HG03565 (cell line): ENCODE measurements at regions not wholly inside any gene's neighbourhood (a gene's known extent, or its start where the extent isn't known, plus 50 kb on each side); places are given as distances from the start of the nearest gene placed in this dataset.

Experiments used
- ATAC-seq: cut with Tn5 transposase; IDR thresholded peaks from one replicate; pipeline ENCODE4 v1.9.1; 2021; ENCODE audit warnings: mild to moderate bottlenecking, moderate library complexity; ENCODE audit not compliant: unreplicated experiment

GRCh38 chr7:119348491-119348890 is 924.5 kb upstream of the KCND2 start:
- ATAC-seq = no peak

GRCh38 chr7:119350334-119350733 is 922.6 kb upstream of the KCND2 start:
- no peak for ATAC-seq

GRCh38 chr7:119351320-119351719 is 921.7 kb upstream of the KCND2 start:
- ATAC-seq = no peak

- ATAC-seq = no peak
These were observed 898.5 kb upstream of the KCND2 start for GRCh38 chr7:119374436-119374835.

GRCh38 chr7:119377861-119378260 is 895.1 kb upstream of the KCND2 start:
- no peak for ATAC-seq

- no peak for ATAC-seq
These were observed 890.2 kb upstream of the KCND2 start for GRCh38 chr7:119382726-119383125.

- ATAC-seq = no peak
These were observed 878.0 kb upstream of the KCND2 start for GRCh38 chr7:119395024-119395423.

GRCh38 chr7:119397156-119397555 is 875.8 kb upstream of the KCND2 start:
- ATAC-seq = peak; percentile 94

- ATAC-seq = no peak
These were observed 864.4 kb upstream of the KCND2 start for GRCh38 chr7:119408596-119408995.

GRCh38 chr7:119413314-119413805 is 859.6 kb upstream of the KCND2 start:
- ATAC-seq = no peak

GRCh38 chr7:119415682-119416081 is 857.3 kb upstream of the KCND2 start:
- ATAC-seq = no peak

- no peak for ATAC-seq
These were observed 851.3 kb upstream of the KCND2 start for GRCh38 chr7:119421657-119422056.

GRCh38 chr7:119436882-119437281 is 836.1 kb upstream of the KCND2 start:
- no peak for ATAC-seq

- no peak for ATAC-seq
These were observed 834.7 kb upstream of the KCND2 start for GRCh38 chr7:119438315-119438714.

- no peak for ATAC-seq
These were observed 833.8 kb upstream of the KCND2 start for GRCh38 chr7:119439192-119439591.

- ATAC-seq = no peak
These were observed 820.6 kb upstream of the KCND2 start for GRCh38 chr7:119452401-119452800.

GRCh38 chr7:119465798-119466305 is 807.1 kb upstream of the KCND2 start:
- no peak for ATAC-seq

- no peak for ATAC-seq
These were observed 800.5 kb upstream of the KCND2 start for GRCh38 chr7:119472408-119473038.

GRCh38 chr7:119482209-119482608 is 790.8 kb upstream of the KCND2 start:
- ATAC-seq = peak; percentile 99

GRCh38 chr7:119482671-119483070 is 790.3 kb upstream of the KCND2 start:
- no peak for ATAC-seq

- ATAC-seq = no peak
These were observed 789.6 kb upstream of the KCND2 start for GRCh38 chr7:119483364-119483763.

- no peak for ATAC-seq
These were observed 758.6 kb upstream of the KCND2 start for GRCh38 chr7:119514326-119514725.

GRCh38 chr7:119515214-119515613 is 757.8 kb upstream of the KCND2 start:
- ATAC-seq = no peak
